K562 (cell line): ENCODE measurements at regions not wholly inside any gene's neighbourhood (a gene's known extent, or its start where the extent isn't known, plus 50 kb on each side); places are given as distances from the start of the nearest gene placed in this dataset.

Experiments
- ATAC-seq: fragments of 200-7000 bp; cut with Tn5 transposase; 3 replicates; pipeline ENCODE4 v1.9.1; 2020; ENCODE audit warnings: moderate library complexity
- BruUV-seq: library from RNA; stranded (reverse); fragments of 400-500 nt; replicated peaks from 2 replicates; lab custom pipeline; 2021; lab: Mats Ljungman, UMichigan
- CTCF ChIA-PET: fragments of 300-600 bp; formaldehyde crosslinking; extraction: SDS; loops from one replicate; lab custom pipeline; 2021; ENCODE audit warnings: low intra/inter-chr PET ratio; lab: Yijun Ruan, JAX
- POLR2A ChIA-PET: fragments of 300-600, 350-650 bp; sonication (Branson Sonifier 250); formaldehyde crosslinking; extraction: SDS; loops from one replicate; lab custom pipeline; 2021; ENCODE audit warnings: antibody characterized with exemption, inconsistent platforms; lab: Yijun Ruan, JAX
- DNase-seq, 4 experiments: peaks; one replicate each; pipeline versions ENCODE4 v3.0.0 to v3.0.0-alpha.2; 2011 to 2018; ENCODE audit warnings: low spot score in 3 of 4, mixed read lengths in 3 of 4; ENCODE audit errors: extremely low read depth in 1 of 4
- FAIRE-seq: peaks from 2 replicates; lab custom pipeline; 2011; peaks lifted over from hg19 to GRCh38; lab: Jason Lieb, UNC
- H2AFZ ChIP-seq: 2 replicates; pipeline ENCODE4 v1.6.0; 2011; ENCODE audit warnings: low read depth, low read length, control low read depth, inconsistent platforms
- H3K27ac ChIP-seq: fragments of 200-600 bp; 3 replicates; pipeline ENCODE4 v1.8.0; 2011; ENCODE audit warnings: low read depth, mild to moderate bottlenecking, control low read depth, inconsistent platforms, low read length, moderate library complexity, mixed read lengths; ENCODE audit errors: extremely low read depth
- H3K27me3 ChIP-seq, 2 experiments: fragments of 300-600 bp in 1 of 2; 2 replicates in 1 of 2; 3 replicates in 1 of 2; pipeline versions ENCODE4 v1.6.0 to v1.8.0; 2011; ENCODE audit warnings: inconsistent platforms in 2 of 2, low read length in 2 of 2, mild to moderate bottlenecking in 1 of 2, mixed read lengths in 1 of 2, moderate library complexity in 1 of 2; ENCODE audit not compliant: control insufficient read depth in 2 of 2, insufficient read depth in 2 of 2
- H3K36me3 ChIP-seq: fragments of 300-600 bp; 3 replicates; pipeline ENCODE4 v1.8.0; 2011; ENCODE audit warnings: mild to moderate bottlenecking, low read length, inconsistent platforms; ENCODE audit not compliant: control insufficient read depth, insufficient read depth
- H3K4me1 ChIP-seq, 2 experiments: fragments of 200-600 bp in 1 of 2; replicated peaks in 1 of 2; 2 replicates in 1 of 2; 3 replicates in 1 of 2; pipeline versions ENCODE4 v1.5.1 to v1.8.0; 2011; ENCODE audit warnings: inconsistent platforms in 2 of 2, low read length in 2 of 2, mild to moderate bottlenecking in 1 of 2, mixed read lengths in 1 of 2, moderate library complexity in 1 of 2; ENCODE audit not compliant: control insufficient read depth in 2 of 2, insufficient read depth in 2 of 2
- H3K4me2 ChIP-seq: 2 replicates; pipeline ENCODE4 v1.6.1; 2011; ENCODE audit warnings: low read length, control low read depth, inconsistent platforms, mixed read lengths; ENCODE audit not compliant: insufficient read depth
- H3K4me3 ChIP-seq: fragments of 200-600 bp; sonication (generic), shearing (Covaris generic); 2 replicates; pipeline ENCODE4 v1.5.1; 2016; ENCODE audit warnings: control low read depth, inconsistent platforms
- H3K79me2 ChIP-seq: fragments of 200-600 bp; 3 replicates; pipeline ENCODE4 v1.8.0; 2011; ENCODE audit warnings: low read length, inconsistent platforms; ENCODE audit not compliant: control insufficient read depth, insufficient read depth
- H3K9ac ChIP-seq, 2 experiments: 2 replicates each; pipeline versions ENCODE4 v1.6.0 to v1.6.1; 2011; ENCODE audit warnings: low read depth in 2 of 2, low read length in 2 of 2, control low read depth in 1 of 2, inconsistent platforms in 1 of 2, mild to moderate bottlenecking in 1 of 2, mixed read lengths in 1 of 2; ENCODE audit not compliant: insufficient read depth in 1 of 2
- H3K9me1 ChIP-seq: one replicate; pipeline ENCODE4 v1.6.0; 2011; ENCODE audit warnings: inconsistent platforms, mild to moderate bottlenecking, low read length, moderate library complexity; ENCODE audit not compliant: control insufficient read depth, insufficient read depth
- H3K9me3 ChIP-seq: replicated peaks from 2 replicates; pipeline ENCODE4 v1.5.1; 2011; ENCODE audit warnings: low read depth, low read length, inconsistent platforms; ENCODE audit not compliant: control insufficient read depth, insufficient read depth
- H4K20me1 ChIP-seq: replicated peaks from 2 replicates; pipeline ENCODE4 v1.6.1; 2011; ENCODE audit warnings: low read length, inconsistent platforms, mixed read lengths; ENCODE audit not compliant: control insufficient read depth, insufficient read depth
- EZH2 ChIP-seq: IDR thresholded peaks from 2 replicates; pipeline ENCODE4 v1.6.1; 2012; ENCODE audit warnings: low read depth, mild to moderate bottlenecking, inconsistent platforms, low read length, borderline replicate concordance
- FOSL1 ChIP-seq: fragments of 200-800 bp; sonication (Bioruptor generic); conservative IDR thresholded peaks from 2 replicates; pipeline ENCODE4 v1.6.1; 2016; ENCODE audit warnings: missing genetic modification characterization, missing compliant biosample characterization
- IFI16 ChIP-seq: fragments of 250-450 bp; sonication (Bioruptor Pico); IDR thresholded peaks from 2 replicates; pipeline ENCODE4 v2.1.2; 2022; ENCODE audit warnings: mild to moderate bottlenecking, inconsistent platforms
- KDM1A ChIP-seq, 2 experiments: fragments of 450-650 bp; IDR thresholded peaks; 2 replicates each; pipeline ENCODE4 v1.6.1; 2016; ENCODE audit warnings: mild to moderate bottlenecking in 2 of 2
- MIER1 ChIP-seq: fragments of 450-650 bp; IDR thresholded peaks from 2 replicates; pipeline ENCODE4 v1.6.1; 2016; ENCODE audit warnings: antibody characterized with exemption, mild to moderate bottlenecking, low read depth
- MXI1 ChIP-seq: IDR thresholded peaks from 2 replicates; pipeline ENCODE4 v1.6.1; 2011; ENCODE audit warnings: low read depth, mild to moderate bottlenecking, improper control_type of control experiment, low read length
- NFXL1 ChIP-seq: fragments of 450-650 bp; formaldehyde crosslinking; IDR thresholded peaks from 2 replicates; pipeline ENCODE4 v1.4.0; 2021; ENCODE audit warnings: mild to moderate bottlenecking
- RAD21 ChIP-seq, 2 experiments: fragments of 250-450 bp in 1 of 2; fragments of 450-650 bp in 1 of 2; sonication (Bioruptor Pico) in 1 of 2; formaldehyde crosslinking in 1 of 2; IDR thresholded peaks in 1 of 2; conservative IDR thresholded peaks in 1 of 2; 2 replicates each; pipeline versions ENCODE4 v1.4.0 to v1.8.0; 2020 to 2022; ENCODE audit warnings: mild to moderate bottlenecking in 2 of 2, moderate library complexity in 1 of 2
- ZNF134 ChIP-seq: fragments of 250-450 bp; sonication (Bioruptor Pico); conservative IDR thresholded peaks from 2 replicates; pipeline ENCODE4 v1.4.0; 2020
- ZNF175 ChIP-seq: fragments of 200-800 bp; sonication (Bioruptor generic); IDR thresholded peaks from 2 replicates; pipeline ENCODE4 v1.6.1; 2016; ENCODE audit warnings: low read depth, mild to moderate bottlenecking, missing genetic modification characterization, missing compliant biosample characterization
- ZNF436 ChIP-seq: fragments of 250-450, 450-650 bp; sonication (Bioruptor Pico); formaldehyde crosslinking; IDR thresholded peaks from 2 replicates; pipeline ENCODE4 v1.7.0; 2020; ENCODE audit warnings: mild to moderate bottlenecking
- ZNF449 ChIP-seq: fragments of 250-450 bp; sonication (Bioruptor Pico); IDR thresholded peaks from 2 replicates; pipeline ENCODE4 v1.8.0; 2022; ENCODE audit warnings: moderate library complexity, mild to moderate bottlenecking, inconsistent platforms
- ZNF586 ChIP-seq: fragments of 450-650 bp; formaldehyde crosslinking; conservative IDR thresholded peaks from 2 replicates; pipeline ENCODE4 v1.4.0; 2020; ENCODE audit warnings: mild to moderate bottlenecking, moderate library complexity
- WGBS: fragments of 100-300 bp; shearing (Covaris generic); methylation state at CpG from one replicate; pipeline ENCODE4 v1.1.6; 2016; ENCODE audit warnings: low coverage, mixed read lengths; ENCODE audit not compliant: insufficient coverage; ENCODE audit errors: missing lambda C conversion rate; 5-methylcytosine and 5-hydroxymethylcytosine counted together
- in situ Hi-C: fragments of 300-500 bp; cut with MboI; formaldehyde crosslinking; loops from 4 replicates; pipeline ENCODE4 v1.15.0; 2018; ENCODE audit warnings: inconsistent platforms, mixed read lengths
- intact Hi-C: fragments of 100-400 bp; cut with micrococcal nuclease; formaldehyde crosslinking; loops from 2 replicates; pipeline ENCODE4 v1.14.2; 2022
- TF ChIP-seq, protein P1 (sequence below): sonication (generic); formaldehyde crosslinking; IDR thresholded peaks from 2 replicates; pipeline ENCODE4 v1.8.1; 2023; ENCODE audit warnings: mild to moderate bottlenecking, missing genetic modification reagents
- TF ChIP-seq, protein P2 (sequence below): sonication (generic); IDR thresholded peaks from 2 replicates; pipeline ENCODE4 v1.6.1; 2016

- Histone ChIP-seq H3K27me3 (peaks cover 0 to 4% of the 10 kb centered on the region in 2 experiments; a peak in 2 of 5 replicates), H4K20me1 (no peaks in the 10 kb centered on the region), H3K79me2 (no peaks in the 10 kb centered on the region), H3K4me3 (no peak overlapping the region), H3K4me2 (no peak overlapping the region), H3K9ac (no peak overlapping the region), H2AFZ (no peak overlapping the region), H3K27ac (no peak overlapping the region), H3K36me3 (no peaks in the 10 kb centered on the region), H3K9me1 (no peaks in the 10 kb centered on the region), H3K4me1 (no peaks in the 10 kb centered on the region), H3K9me3 (no peaks in the 10 kb centered on the region)
- no TSS peak for BruUV-seq
- ATAC-seq (no peak), DNase-seq (no peak), FAIRE-seq (no peak)
- TF ChIP-seq ZNF175 (CRISPR knock-in tag) (no peak), EZH2 (no peak), MIER1 (no peak), KDM1A (IDR thresholded peaks at IDR 0.05) (no peak), IFI16 (no peak), ZNF449 (CRISPR knock-in tag) (no peak), NFXL1 (no peak), FOSL1 (tag) (0 out of 2 replicates have a peak, but pooled peaks have one; percentile 26), ZNF586 (no peak), RAD21 (CRISPR knock-in tag; conservative IDR thresholded peaks at IDR 0.05 in 1 of 2, IDR thresholded peaks at IDR 0.05 in 1 of 2) (no peak), ZNF436 (CRISPR knock-in tag) (no peak), ZNF134 (CRISPR knock-in tag) (no peak), MXI1 (no peak)
- TF ChIP-seq, protein P1, sequence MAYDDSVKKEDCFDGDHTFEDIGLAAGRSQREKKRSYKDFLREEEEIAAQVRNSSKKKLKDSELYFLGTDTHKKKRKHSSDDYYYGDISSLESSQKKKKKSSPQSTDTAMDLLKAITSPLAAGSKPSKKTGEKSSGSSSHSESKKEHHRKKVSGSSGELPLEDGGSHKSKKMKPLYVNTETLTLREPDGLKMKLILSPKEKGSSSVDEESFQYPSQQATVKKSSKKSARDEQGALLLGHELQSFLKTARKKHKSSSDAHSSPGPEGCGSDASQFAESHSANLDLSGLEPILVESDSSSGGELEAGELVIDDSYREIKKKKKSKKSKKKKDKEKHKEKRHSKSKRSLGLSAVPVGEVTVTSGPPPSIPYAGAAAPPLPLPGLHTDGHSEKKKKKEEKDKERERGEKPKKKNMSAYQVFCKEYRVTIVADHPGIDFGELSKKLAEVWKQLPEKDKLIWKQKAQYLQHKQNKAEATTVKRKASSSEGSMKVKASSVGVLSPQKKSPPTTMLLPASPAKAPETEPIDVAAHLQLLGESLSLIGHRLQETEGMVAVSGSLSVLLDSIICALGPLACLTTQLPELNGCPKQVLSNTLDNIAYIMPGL (CRISPR knock-in tag) = no peak
- TF ChIP-seq, protein P2, sequence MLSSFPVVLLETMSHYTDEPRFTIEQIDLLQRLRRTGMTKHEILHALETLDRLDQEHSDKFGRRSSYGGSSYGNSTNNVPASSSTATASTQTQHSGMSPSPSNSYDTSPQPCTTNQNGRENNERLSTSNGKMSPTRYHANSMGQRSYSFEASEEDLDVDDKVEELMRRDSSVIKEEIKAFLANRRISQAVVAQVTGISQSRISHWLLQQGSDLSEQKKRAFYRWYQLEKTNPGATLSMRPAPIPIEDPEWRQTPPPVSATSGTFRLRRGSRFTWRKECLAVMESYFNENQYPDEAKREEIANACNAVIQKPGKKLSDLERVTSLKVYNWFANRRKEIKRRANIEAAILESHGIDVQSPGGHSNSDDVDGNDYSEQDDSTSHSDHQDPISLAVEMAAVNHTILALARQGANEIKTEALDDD = peak; percentile 30; the same call in 1 of the 2 replicates
- ChIA-PET POLR2A (no interaction called here), CTCF (no interaction called here)
- 2% methylated on average over 8 of the region's 8 CpGs for WGBS
- in situ Hi-C loops (no loop called here), intact Hi-C loops (no loop called here)
Observed at GRCh38 chr10:8130973-8131911, 76.8 kb downstream of the GATA3 start.
